ENCODE measurements at regions not wholly inside any gene's neighbourhood (a gene's known extent, or its start where the extent isn't known, plus 50 kb on each side); places are given as distances from the start of the nearest gene placed in this dataset.

DNA sequence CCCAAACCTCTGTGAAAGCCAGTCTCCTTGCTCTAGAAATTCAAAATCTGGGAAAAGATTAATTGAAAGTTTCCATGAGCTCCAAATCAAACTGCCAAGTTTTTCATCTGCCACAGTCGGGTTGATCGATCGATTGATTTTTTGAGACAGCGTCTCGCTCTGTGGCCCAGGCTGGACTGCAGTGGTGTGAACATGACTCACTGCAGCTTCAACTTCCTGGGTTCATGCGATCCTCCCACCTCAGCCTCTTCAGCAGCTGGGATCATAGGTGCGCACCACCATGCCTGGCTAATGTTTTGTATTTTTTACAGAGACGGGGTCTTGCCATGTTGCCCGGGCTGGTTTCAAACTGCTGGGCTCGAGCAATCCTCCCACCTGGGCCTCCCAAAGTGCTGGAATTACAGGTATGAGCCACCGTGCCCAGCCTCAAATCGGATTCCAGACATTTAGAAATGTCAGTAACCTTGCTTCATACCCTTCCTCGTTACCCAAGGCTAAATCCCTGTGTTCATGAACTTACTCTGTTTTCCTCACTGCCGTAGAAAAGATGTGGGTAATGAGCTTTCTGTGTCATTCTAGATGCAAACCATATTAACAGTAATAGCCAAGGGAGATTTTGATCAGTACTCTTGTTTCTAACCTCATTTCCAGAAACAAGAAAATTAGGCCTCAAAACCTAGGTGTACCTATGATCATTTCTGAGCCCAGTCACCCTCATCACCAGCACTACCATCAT lies 105.9 kb upstream of the AKAP13 start:
- no CpG with 5 or more reads among the region's 14 CpGs for WGBS (ENCODE audit: extremely low coverage, insufficient coverage, low lambda C conversion rate)
- Histone ChIP-seq H3K56ac (ENCODE audit: low read length) (no peak overlapping the region), H2BK5ac (ENCODE audit: low read length) (no peak overlapping the region), H3K27me3 (ENCODE audit: insufficient read depth, low read length, poor library complexity) (no peaks in the 10 kb centered on the region), H2BK120ac (ENCODE audit: low read depth, low read length) (no peak overlapping the region), H2BK15ac (replicated peaks; ENCODE audit: low read depth) (no peak overlapping the region), H3K36me3 (ENCODE audit: control insufficient read depth, insufficient read depth, low read length) (no peaks in the 10 kb centered on the region), H3K18ac (ENCODE audit: low read length) (no peak overlapping the region), H3K79me1 (ENCODE audit: low read length) (no peaks in the 10 kb centered on the region), H3K4ac (ENCODE audit: low read depth, low read length) (no peak overlapping the region), H3K27ac (ENCODE audit: low read depth, low read length) (no peak overlapping the region), H3K9ac (ENCODE audit: low read length) (no peak overlapping the region), H4K8ac (ENCODE audit: low read depth, low read length) (no peak overlapping the region), H4K5ac (ENCODE audit: low read length) (no peak overlapping the region), H3K4me1 (ENCODE audit: control insufficient read depth, low read depth, low read length) (no peaks in the 10 kb centered on the region), H3K4me2 (ENCODE audit: low read length) (no peak overlapping the region), H3K4me3 (ENCODE audit: low read length) (no peak overlapping the region), H3K23ac (ENCODE audit: low read length) (no peak overlapping the region), H3K79me2 (ENCODE audit: control insufficient read depth, insufficient read depth, low read length) (no peaks in the 10 kb centered on the region), H2AK5ac (ENCODE audit: low read length) (no peak overlapping the region)
- DNase-seq: no peak

DNA sequence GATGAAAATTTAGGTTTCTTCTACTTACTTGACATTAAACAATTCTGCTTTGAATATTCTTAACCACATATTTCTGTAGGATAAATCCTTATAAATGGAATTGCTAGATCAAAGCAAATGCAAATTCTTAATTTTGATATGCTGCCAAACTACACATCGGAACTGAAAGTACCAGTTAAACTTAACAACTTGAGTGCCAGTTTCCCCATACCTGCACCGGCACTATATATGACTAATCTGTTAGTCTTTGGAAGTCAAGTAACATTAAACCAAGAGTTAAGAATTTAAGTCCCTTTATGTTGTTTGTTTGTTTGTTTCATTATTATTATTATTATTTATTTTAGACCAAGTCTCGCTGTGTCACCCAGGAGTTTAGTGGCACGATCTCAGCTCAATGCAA lies 103.9 kb upstream of the AKAP13 start:
- DNase-seq: no peak
- Histone ChIP-seq H2BK120ac (ENCODE audit: low read depth, low read length) (no peak overlapping the region), H3K79me1 (ENCODE audit: low read length) (no peaks in the 10 kb centered on the region), H3K79me2 (ENCODE audit: control insufficient read depth, insufficient read depth, low read length) (no peaks in the 10 kb centered on the region), H3K4me3 (ENCODE audit: low read length) (no peak overlapping the region), H4K8ac (ENCODE audit: low read depth, low read length) (no peak overlapping the region), H2BK5ac (ENCODE audit: low read length) (no peak overlapping the region), H3K27ac (ENCODE audit: low read depth, low read length) (no peak overlapping the region), H3K27me3 (ENCODE audit: insufficient read depth, low read length, poor library complexity) (no peaks in the 10 kb centered on the region), H3K23ac (ENCODE audit: low read length) (no peak overlapping the region), H2BK15ac (replicated peaks; ENCODE audit: low read depth) (no peak overlapping the region), H3K4me2 (ENCODE audit: low read length) (no peak overlapping the region), H3K4me1 (ENCODE audit: control insufficient read depth, low read depth, low read length) (no peaks in the 10 kb centered on the region), H3K56ac (ENCODE audit: low read length) (no peak overlapping the region), H3K36me3 (ENCODE audit: control insufficient read depth, insufficient read depth, low read length) (no peaks in the 10 kb centered on the region), H2AK5ac (ENCODE audit: low read length) (no peak overlapping the region), H3K4ac (ENCODE audit: low read depth, low read length) (no peak overlapping the region), H4K5ac (ENCODE audit: low read length) (no peak overlapping the region), H3K9ac (ENCODE audit: low read length) (no peak overlapping the region), H3K18ac (ENCODE audit: low read length) (no peak overlapping the region)
- WGBS (ENCODE audit: extremely low coverage, insufficient coverage, low lambda C conversion rate): no CpG with 5 or more reads among the region's 4 CpGs

DNA sequence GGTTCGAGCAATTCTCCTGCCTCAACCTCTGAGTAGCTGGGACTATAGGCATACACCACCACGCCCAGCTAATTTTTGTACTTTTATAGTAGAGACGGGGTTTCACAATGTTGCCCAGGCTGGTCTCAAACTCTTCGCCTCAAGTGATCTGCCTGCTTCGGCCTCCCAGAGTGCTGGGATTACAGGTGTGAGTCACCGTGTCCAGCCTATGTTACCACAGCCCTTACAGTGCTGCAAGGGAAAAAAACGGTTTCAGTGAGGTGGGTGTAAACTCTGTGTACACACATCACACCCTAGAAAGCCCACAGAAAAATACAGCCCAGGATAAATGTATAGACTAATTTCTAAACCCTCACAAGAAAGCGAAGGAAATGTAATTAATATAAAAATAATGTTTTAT lies 103.5 kb upstream of the AKAP13 start:
- no peak overlapping the region for H2BK5ac ChIP-seq (ENCODE audit: low read length)
- no peak overlapping the region for H3K4me3 ChIP-seq (ENCODE audit: low read length)
- H3K4me1 ChIP-seq (ENCODE audit: control insufficient read depth, low read depth, low read length): no peaks in the 10 kb centered on the region
- H2AK5ac ChIP-seq (ENCODE audit: low read length): no peak overlapping the region
- H3K79me1 ChIP-seq (ENCODE audit: low read length): no peaks in the 10 kb centered on the region
- DNase-seq: no peak
- H4K8ac ChIP-seq (ENCODE audit: low read depth, low read length): no peak overlapping the region
- no CpG with 5 or more reads among the region's 8 CpGs for WGBS (ENCODE audit: extremely low coverage, insufficient coverage, low lambda C conversion rate)
- no peaks in the 10 kb centered on the region for H3K27me3 ChIP-seq (ENCODE audit: insufficient read depth, low read length, poor library complexity)
- H3K18ac ChIP-seq (ENCODE audit: low read length): no peak overlapping the region
- no peaks in the 10 kb centered on the region for H3K36me3 ChIP-seq (ENCODE audit: control insufficient read depth, insufficient read depth, low read length)
- no peak overlapping the region for H3K27ac ChIP-seq (ENCODE audit: low read depth, low read length)
- H3K4ac ChIP-seq (ENCODE audit: low read depth, low read length): no peak overlapping the region
- no peak overlapping the region for H4K5ac ChIP-seq (ENCODE audit: low read length)
- no peak overlapping the region for H2BK15ac ChIP-seq (replicated peaks; ENCODE audit: low read depth)
- no peaks in the 10 kb centered on the region for H3K79me2 ChIP-seq (ENCODE audit: control insufficient read depth, insufficient read depth, low read length)
- H3K23ac ChIP-seq (ENCODE audit: low read length): no peak overlapping the region
- no peak overlapping the region for H3K4me2 ChIP-seq (ENCODE audit: low read length)
- no peak overlapping the region for H2BK120ac ChIP-seq (ENCODE audit: low read depth, low read length)
- H3K56ac ChIP-seq (ENCODE audit: low read length): no peak overlapping the region
- H3K9ac ChIP-seq (ENCODE audit: low read length): no peak overlapping the region

DNA sequence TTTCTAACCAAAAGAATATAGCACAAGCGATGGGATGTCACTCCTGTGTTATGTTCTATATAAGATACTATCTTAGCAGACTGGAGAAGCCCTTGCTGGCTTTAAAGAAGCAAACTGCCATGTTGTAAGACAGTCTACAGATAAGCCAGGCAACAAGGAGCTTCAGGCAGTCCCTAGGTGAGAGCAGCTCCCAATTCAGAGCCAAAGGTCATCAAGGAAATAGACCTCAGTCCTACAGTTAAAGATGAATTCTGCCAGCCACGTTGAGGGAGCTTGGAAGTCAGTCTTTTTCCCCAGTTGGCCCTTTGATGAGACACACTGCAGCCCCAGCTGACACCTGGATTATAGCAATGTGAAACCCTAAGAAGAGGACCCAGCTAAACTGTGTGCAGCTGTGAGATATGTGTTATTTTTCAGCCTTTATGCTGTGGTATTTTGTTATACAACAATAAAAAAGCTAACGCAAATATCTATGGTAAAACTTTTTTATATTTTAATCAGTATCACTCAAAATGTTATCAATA lies 102.5 kb upstream of the AKAP13 start:
- H2BK15ac ChIP-seq (replicated peaks; ENCODE audit: low read depth): no peak overlapping the region
- no peak overlapping the region for H3K9ac ChIP-seq (ENCODE audit: low read length)
- H3K56ac ChIP-seq (ENCODE audit: low read length): no peak overlapping the region
- H2BK120ac ChIP-seq (ENCODE audit: low read depth, low read length): no peak overlapping the region
- no peaks in the 10 kb centered on the region for H3K27me3 ChIP-seq (ENCODE audit: insufficient read depth, low read length, poor library complexity)
- H3K79me2 ChIP-seq (ENCODE audit: control insufficient read depth, insufficient read depth, low read length): no peaks in the 10 kb centered on the region
- no peak overlapping the region for H3K4me3 ChIP-seq (ENCODE audit: low read length)
- H3K23ac ChIP-seq (ENCODE audit: low read length): no peak overlapping the region
- no peaks in the 10 kb centered on the region for H3K4me1 ChIP-seq (ENCODE audit: control insufficient read depth, low read depth, low read length)
- WGBS (ENCODE audit: extremely low coverage, insufficient coverage, low lambda C conversion rate): no CpG with 5 or more reads among the region's 3 CpGs
- H3K4ac ChIP-seq (ENCODE audit: low read depth, low read length): no peak overlapping the region
- no peak overlapping the region for H3K18ac ChIP-seq (ENCODE audit: low read length)
- DNase-seq: no peak
- no peaks in the 10 kb centered on the region for H3K36me3 ChIP-seq (ENCODE audit: control insufficient read depth, insufficient read depth, low read length)
- no peak overlapping the region for H3K4me2 ChIP-seq (ENCODE audit: low read length)
- no peak overlapping the region for H4K5ac ChIP-seq (ENCODE audit: low read length)
- H3K27ac ChIP-seq (ENCODE audit: low read depth, low read length): no peak overlapping the region
- no peak overlapping the region for H4K8ac ChIP-seq (ENCODE audit: low read depth, low read length)
- no peaks in the 10 kb centered on the region for H3K79me1 ChIP-seq (ENCODE audit: low read length)
- H2BK5ac ChIP-seq (ENCODE audit: low read length): no peak overlapping the region
- H2AK5ac ChIP-seq (ENCODE audit: low read length): no peak overlapping the region

DNA sequence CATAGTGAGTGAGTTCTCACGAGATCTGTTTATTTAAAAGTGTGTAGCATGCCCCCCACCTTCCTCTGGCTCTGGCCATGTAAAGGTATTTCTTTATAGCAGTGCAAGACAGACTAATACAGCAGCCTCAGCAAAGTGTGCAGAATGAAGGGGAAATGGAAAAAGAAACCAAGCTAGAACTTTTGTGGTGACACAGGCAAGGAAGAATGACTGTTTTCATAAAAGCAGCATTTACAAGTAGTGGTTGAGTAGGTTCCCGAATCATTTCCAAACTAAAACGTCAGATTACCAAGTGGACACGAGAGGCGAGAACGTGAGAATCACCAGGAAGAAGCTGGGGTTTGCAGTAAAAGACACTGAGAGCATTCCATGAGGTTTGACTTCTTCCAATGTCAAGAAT lies 100.2 kb upstream of the AKAP13 start:
- no peak overlapping the region for H3K4me2 ChIP-seq (ENCODE audit: low read length)
- no peak for DNase-seq
- H2BK5ac ChIP-seq (ENCODE audit: low read length): no peak overlapping the region
- no peaks in the 10 kb centered on the region for H3K4me1 ChIP-seq (ENCODE audit: control insufficient read depth, low read depth, low read length)
- H4K5ac ChIP-seq (ENCODE audit: low read length): no peak overlapping the region
- no peak overlapping the region for H3K4ac ChIP-seq (ENCODE audit: low read depth, low read length)
- H3K23ac ChIP-seq (ENCODE audit: low read length): no peak overlapping the region
- H3K79me2 ChIP-seq (ENCODE audit: control insufficient read depth, insufficient read depth, low read length): no peaks in the 10 kb centered on the region
- H3K9ac ChIP-seq (ENCODE audit: low read length): no peak overlapping the region
- no peak overlapping the region for H3K4me3 ChIP-seq (ENCODE audit: low read length)
- no peaks in the 10 kb centered on the region for H3K36me3 ChIP-seq (ENCODE audit: control insufficient read depth, insufficient read depth, low read length)
- H2BK15ac ChIP-seq (replicated peaks; ENCODE audit: low read depth): no peak overlapping the region
- no peak overlapping the region for H4K8ac ChIP-seq (ENCODE audit: low read depth, low read length)
- H2BK120ac ChIP-seq (ENCODE audit: low read depth, low read length): no peak overlapping the region
- no peak overlapping the region for H3K18ac ChIP-seq (ENCODE audit: low read length)
- no peak overlapping the region for H3K56ac ChIP-seq (ENCODE audit: low read length)
- no peak overlapping the region for H3K27ac ChIP-seq (ENCODE audit: low read depth, low read length)
- H2AK5ac ChIP-seq (ENCODE audit: low read length): no peak overlapping the region
- no peaks in the 10 kb centered on the region for H3K27me3 ChIP-seq (ENCODE audit: insufficient read depth, low read length, poor library complexity)
- H3K79me1 ChIP-seq (ENCODE audit: low read length): no peaks in the 10 kb centered on the region
- WGBS (ENCODE audit: extremely low coverage, insufficient coverage, low lambda C conversion rate): no CpG with 5 or more reads among the region's 6 CpGs

All from mesendoderm (in vitro differentiated cells).